ENCODE measurements at regions not wholly inside any gene's neighbourhood (a gene's known extent, or its start where the extent isn't known, plus 50 kb on each side); places are given as distances from the start of the nearest gene placed in this dataset.
A peak's percentile ranks its signal among the peaks of the same experiment; 100 is the strongest.

DNA sequence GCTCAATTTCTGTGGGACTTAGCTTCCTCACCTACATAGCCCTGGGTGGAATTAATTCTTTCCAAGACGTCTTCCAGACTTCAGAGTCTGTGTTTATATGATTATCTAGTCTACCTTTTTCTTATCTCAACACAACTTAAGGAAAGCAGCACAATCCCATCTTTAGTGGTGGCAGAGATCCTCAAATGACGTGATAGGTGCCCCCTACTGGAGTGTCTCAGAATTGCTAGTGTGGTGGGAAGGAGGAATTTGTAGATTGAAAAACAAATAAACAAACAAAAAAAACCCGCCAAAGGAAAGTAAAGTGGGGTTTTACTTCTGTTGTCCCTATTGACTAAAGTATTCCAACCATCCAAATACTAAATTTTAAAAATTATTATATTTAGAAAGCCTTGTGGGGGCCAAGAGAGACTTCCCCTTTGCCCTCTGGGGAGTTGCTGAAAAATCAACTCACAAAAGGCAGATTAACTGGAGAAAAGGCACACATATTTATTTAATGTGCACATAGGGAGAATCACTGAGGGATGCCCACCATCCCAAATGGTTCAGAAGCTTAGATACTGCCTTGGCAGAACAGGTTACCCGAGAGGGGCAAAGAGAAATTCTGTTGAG lies 283.3 kb downstream of the TMEM167A start:
- Histone ChIP-seq H3K27ac (ENCODE audit: low read depth in 1 of 2, low read length in 1 of 2) (no peak overlapping the region), H3K4me3 (no peak overlapping the region), H3K36me3 (ENCODE audit: control insufficient read depth in 4 of 4, insufficient read depth in 4 of 4, low read length in 4 of 4) (no peaks in the 10 kb centered on the region), H3K27me3 (ENCODE audit: control insufficient read depth in 3 of 3, insufficient read depth in 3 of 3, low read length in 2 of 3) (no peaks in the 10 kb centered on the region), H3K9ac (ENCODE audit: insufficient read depth in 1 of 2, low read length in 2 of 2) (no peak overlapping the region), H3K4me1 (ENCODE audit: control insufficient read depth in 5 of 5, insufficient read depth in 5 of 5, low read length in 5 of 5) (peaks cover 0 to 21% (median 4%) of the 10 kb centered on the region in 5 donors), H3K9me3 (ENCODE audit: control insufficient read depth in 4 of 4, insufficient read depth in 3 of 4, low read length in 3 of 4) (no peaks in the 10 kb centered on the region)
- TF ChIP-seq, protein P1, sequence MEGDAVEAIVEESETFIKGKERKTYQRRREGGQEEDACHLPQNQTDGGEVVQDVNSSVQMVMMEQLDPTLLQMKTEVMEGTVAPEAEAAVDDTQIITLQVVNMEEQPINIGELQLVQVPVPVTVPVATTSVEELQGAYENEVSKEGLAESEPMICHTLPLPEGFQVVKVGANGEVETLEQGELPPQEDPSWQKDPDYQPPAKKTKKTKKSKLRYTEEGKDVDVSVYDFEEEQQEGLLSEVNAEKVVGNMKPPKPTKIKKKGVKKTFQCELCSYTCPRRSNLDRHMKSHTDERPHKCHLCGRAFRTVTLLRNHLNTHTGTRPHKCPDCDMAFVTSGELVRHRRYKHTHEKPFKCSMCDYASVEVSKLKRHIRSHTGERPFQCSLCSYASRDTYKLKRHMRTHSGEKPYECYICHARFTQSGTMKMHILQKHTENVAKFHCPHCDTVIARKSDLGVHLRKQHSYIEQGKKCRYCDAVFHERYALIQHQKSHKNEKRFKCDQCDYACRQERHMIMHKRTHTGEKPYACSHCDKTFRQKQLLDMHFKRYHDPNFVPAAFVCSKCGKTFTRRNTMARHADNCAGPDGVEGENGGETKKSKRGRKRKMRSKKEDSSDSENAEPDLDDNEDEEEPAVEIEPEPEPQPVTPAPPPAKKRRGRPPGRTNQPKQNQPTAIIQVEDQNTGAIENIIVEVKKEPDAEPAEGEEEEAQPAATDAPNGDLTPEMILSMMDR (IDR thresholded peaks at IDR 0.05; ENCODE audit: control extremely low read depth, extremely low read depth), result peak; percentile 10
- ATAC-seq (ENCODE audit: insufficient read depth, low FRiP score), result no peak
- 45 to 82% methylated on average over 4 of the region's 4 CpGs for WGBS, 2 donors
- no peak for DNase-seq

DNA sequence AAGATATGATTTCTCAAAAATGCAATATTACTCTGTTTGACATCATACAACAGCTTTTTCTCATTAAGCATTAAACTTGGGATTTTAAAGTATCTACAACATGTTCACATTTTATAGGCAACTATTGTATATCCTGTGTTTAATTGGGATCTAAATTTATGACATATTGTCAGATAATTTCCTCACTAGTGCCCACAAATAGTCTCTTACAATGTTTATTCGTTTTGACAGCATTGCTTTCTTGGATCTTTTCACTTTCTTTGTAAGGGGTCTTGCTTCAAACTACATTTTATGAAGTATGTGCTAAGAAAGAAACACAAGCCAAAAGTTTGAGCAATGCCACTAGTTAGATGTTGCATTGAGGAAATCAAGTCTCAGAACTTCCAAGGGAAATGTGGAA lies 285.1 kb downstream of the TMEM167A start:
- no peaks in the 10 kb centered on the region for H3K9me3 ChIP-seq (ENCODE audit: control insufficient read depth in 4 of 4, insufficient read depth in 3 of 4, low read length in 3 of 4)
- DNase-seq (peak in 2 of 3 donors; percentile 97), ATAC-seq (ENCODE audit: insufficient read depth, low FRiP score) (no peak)
- H3K27ac ChIP-seq (ENCODE audit: low read depth in 1 of 2, low read length in 1 of 2), result no peak overlapping the region
- no peak overlapping the region for H3K9ac ChIP-seq (ENCODE audit: insufficient read depth in 1 of 2, low read length in 2 of 2)
- H3K36me3 ChIP-seq (ENCODE audit: control insufficient read depth in 4 of 4, insufficient read depth in 4 of 4, low read length in 4 of 4), result no peaks in the 10 kb centered on the region
- no peaks in the 10 kb centered on the region for H3K27me3 ChIP-seq (ENCODE audit: control insufficient read depth in 3 of 3, insufficient read depth in 3 of 3, low read length in 2 of 3)
- 55 to 80% methylated on average over 1 of the region's 1 CpG for WGBS, 2 donors
- H3K4me3 ChIP-seq, result no peak overlapping the region
- H3K4me1 ChIP-seq (ENCODE audit: control insufficient read depth in 5 of 5, insufficient read depth in 5 of 5, low read length in 5 of 5), result peaks cover 0 to 19% (median 0%) of the 10 kb centered on the region in 5 donors
- TF ChIP-seq, protein P1 (IDR thresholded peaks at IDR 0.05; ENCODE audit: control extremely low read depth, extremely low read depth), result no peak

DNA sequence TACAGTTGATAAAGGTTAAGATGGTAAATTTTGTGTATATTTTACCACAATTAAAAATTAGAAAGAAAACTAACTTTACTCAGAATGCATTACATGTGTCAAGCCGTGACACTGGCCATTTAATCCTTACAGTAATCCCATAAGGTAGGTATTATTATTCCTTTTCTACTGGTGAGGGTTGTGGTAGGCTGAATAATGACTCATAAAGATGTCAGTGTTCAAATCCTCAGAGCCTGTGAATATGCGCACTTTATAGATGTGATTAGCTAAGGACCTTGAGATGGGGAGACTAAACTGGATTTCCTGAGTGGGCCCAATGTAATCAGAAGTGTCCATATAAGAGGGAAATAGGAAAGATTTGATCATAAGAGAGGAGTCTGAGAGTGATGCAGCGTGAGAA lies 288.1 kb downstream of the TMEM167A start:
- no peaks in the 10 kb centered on the region for H3K36me3 ChIP-seq (ENCODE audit: control insufficient read depth in 4 of 4, insufficient read depth in 4 of 4, low read length in 4 of 4)
- no peak overlapping the region for H3K27ac ChIP-seq (ENCODE audit: low read depth in 1 of 2, low read length in 1 of 2)
- H3K9me3 ChIP-seq (ENCODE audit: control insufficient read depth in 4 of 4, insufficient read depth in 3 of 4, low read length in 3 of 4), result no peaks in the 10 kb centered on the region
- H3K4me3 ChIP-seq, result no peak overlapping the region
- peaks cover 0 to 43% (median 0%) of the 10 kb centered on the region in 5 donors for H3K4me1 ChIP-seq (ENCODE audit: control insufficient read depth in 5 of 5, insufficient read depth in 5 of 5, low read length in 5 of 5)
- TF ChIP-seq, protein P1 (IDR thresholded peaks at IDR 0.05; ENCODE audit: control extremely low read depth, extremely low read depth), result no peak
- H3K9ac ChIP-seq (ENCODE audit: insufficient read depth in 1 of 2, low read length in 2 of 2), result no peak overlapping the region
- DNase-seq (no peak), ATAC-seq (ENCODE audit: insufficient read depth, low FRiP score) (no peak)
- WGBS, 2 donors, result 83 to 96% methylated on average over 3 of the region's 3 CpGs
- H3K27me3 ChIP-seq (ENCODE audit: control insufficient read depth in 3 of 3, insufficient read depth in 3 of 3, low read length in 2 of 3), result no peaks in the 10 kb centered on the region

DNA sequence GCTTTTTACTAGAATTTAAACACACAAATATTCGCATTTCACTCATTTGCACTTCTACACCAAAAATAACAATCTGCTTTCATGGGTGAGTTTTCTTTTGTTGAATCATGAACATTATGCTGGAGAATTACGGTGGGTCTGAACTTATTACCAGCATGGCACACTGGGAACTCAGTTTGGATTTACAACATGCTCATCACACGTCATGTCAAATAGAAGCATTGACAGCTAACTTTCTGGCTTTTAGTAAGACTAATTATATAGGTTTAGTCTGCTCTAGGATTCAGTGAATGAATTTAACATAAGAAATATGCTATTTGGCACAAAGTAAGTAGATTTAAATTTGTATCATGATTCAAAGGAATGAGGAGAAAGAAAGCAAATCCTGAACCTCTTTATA lies 290.4 kb downstream of the TMEM167A start:
- Histone ChIP-seq H3K9ac (ENCODE audit: insufficient read depth in 1 of 2, low read length in 2 of 2) (no peak overlapping the region), H3K9me3 (ENCODE audit: control insufficient read depth in 4 of 4, insufficient read depth in 3 of 4, low read length in 3 of 4) (no peaks in the 10 kb centered on the region), H3K36me3 (ENCODE audit: control insufficient read depth in 4 of 4, insufficient read depth in 4 of 4, low read length in 4 of 4) (no peaks in the 10 kb centered on the region), H3K4me3 (no peak overlapping the region), H3K27me3 (ENCODE audit: control insufficient read depth in 3 of 3, insufficient read depth in 3 of 3, low read length in 2 of 3) (no peaks in the 10 kb centered on the region), H3K4me1 (ENCODE audit: control insufficient read depth in 5 of 5, insufficient read depth in 5 of 5, low read length in 5 of 5) (peaks cover 0 to 35% (median 0%) of the 10 kb centered on the region in 5 donors), H3K27ac (ENCODE audit: low read depth in 1 of 2, low read length in 1 of 2) (no peak overlapping the region)
- 91% methylated on average over 3 of the region's 3 CpGs for WGBS, 2 donors
- DNase-seq, result no peak
- ATAC-seq (ENCODE audit: insufficient read depth, low FRiP score), result no peak
- TF ChIP-seq, protein P1 (IDR thresholded peaks at IDR 0.05; ENCODE audit: control extremely low read depth, extremely low read depth), result no peak
